GM13977 (cell line): ENCODE measurements at regions not wholly inside any gene's neighbourhood (a gene's known extent, or its start where the extent isn't known, plus 50 kb on each side); places are given as distances from the start of the nearest gene placed in this dataset.
"Not testable (repeated sequence)": the region's sequence is repeated elsewhere in the genome, so short reads cannot be mapped to it uniquely, and the experiment has no call there.

Source experiments
- DNase-seq: peaks from one replicate; pipeline ENCODE4 v3.0.0; 2012; ENCODE audit warnings: low spot score
- in situ Hi-C: fragments of 300-500 bp; cut with MboI; formaldehyde crosslinking; loops from one replicate; pipeline ENCODE4 v1.12.0; 2022; ENCODE audit warnings: low sequenced_read_pairs, low pct_unique_long_range_greater_than_20kb, mixed read lengths, inconsistent platforms; ENCODE audit not compliant: unreplicated experiment
- TF ChIP-seq, protein P1 (sequence below): IDR thresholded peaks from 2 replicates; pipeline ENCODE4 v1.5.1; 2012; ENCODE audit warnings: mild to moderate bottlenecking, control low read depth; ENCODE audit not compliant: insufficient read depth; ENCODE audit errors: extremely low read depth, missing control alignments

GRCh38 chrX:40987413-40987812, 97.8 kb upstream of the USP9X start:
- DNase-seq = no peak
- TF ChIP-seq, protein P1, sequence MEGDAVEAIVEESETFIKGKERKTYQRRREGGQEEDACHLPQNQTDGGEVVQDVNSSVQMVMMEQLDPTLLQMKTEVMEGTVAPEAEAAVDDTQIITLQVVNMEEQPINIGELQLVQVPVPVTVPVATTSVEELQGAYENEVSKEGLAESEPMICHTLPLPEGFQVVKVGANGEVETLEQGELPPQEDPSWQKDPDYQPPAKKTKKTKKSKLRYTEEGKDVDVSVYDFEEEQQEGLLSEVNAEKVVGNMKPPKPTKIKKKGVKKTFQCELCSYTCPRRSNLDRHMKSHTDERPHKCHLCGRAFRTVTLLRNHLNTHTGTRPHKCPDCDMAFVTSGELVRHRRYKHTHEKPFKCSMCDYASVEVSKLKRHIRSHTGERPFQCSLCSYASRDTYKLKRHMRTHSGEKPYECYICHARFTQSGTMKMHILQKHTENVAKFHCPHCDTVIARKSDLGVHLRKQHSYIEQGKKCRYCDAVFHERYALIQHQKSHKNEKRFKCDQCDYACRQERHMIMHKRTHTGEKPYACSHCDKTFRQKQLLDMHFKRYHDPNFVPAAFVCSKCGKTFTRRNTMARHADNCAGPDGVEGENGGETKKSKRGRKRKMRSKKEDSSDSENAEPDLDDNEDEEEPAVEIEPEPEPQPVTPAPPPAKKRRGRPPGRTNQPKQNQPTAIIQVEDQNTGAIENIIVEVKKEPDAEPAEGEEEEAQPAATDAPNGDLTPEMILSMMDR = no peak
- in situ Hi-C loops = no loop called here

GRCh38 chrX:40988100-40988499, 97.1 kb upstream of the USP9X start:
- TF ChIP-seq, protein P1 = no peak
- in situ Hi-C loops = no loop called here
- DNase-seq = no peak

DNA sequence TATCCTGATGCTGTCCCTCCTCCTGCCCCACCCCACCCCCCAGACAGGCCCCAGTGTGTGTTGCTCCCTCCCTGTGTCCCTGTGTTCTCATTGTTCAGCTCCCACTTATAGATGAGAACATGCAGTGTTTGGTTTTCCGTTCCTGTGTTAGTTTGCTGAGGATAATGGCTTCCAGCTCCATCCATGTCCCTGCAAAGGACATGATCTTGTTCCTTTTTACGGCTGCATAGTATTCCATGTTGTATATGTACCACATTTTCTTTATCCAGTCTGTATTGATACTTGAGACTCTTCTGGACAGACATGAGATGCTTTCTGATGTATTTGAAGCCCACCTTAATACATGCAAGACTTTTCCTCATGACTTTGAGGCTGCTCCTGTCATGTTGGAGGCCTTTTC, 91.8 kb upstream of the USP9X start:
- in situ Hi-C loops, DNase-seq: not testable (repeated sequence)

GRCh38 chrX:40996886-40997530, 88.2 kb upstream of the USP9X start:
- peak; percentile 28 for DNase-seq
- in situ Hi-C loops = no loop called here
- TF ChIP-seq, protein P1 = no peak

- no peak for DNase-seq
- in situ Hi-C loops = no loop called here
- TF ChIP-seq, protein P1 = no peak
These were observed 87.1 kb upstream of the USP9X start for GRCh38 chrX:40998123-40998522.

DNA sequence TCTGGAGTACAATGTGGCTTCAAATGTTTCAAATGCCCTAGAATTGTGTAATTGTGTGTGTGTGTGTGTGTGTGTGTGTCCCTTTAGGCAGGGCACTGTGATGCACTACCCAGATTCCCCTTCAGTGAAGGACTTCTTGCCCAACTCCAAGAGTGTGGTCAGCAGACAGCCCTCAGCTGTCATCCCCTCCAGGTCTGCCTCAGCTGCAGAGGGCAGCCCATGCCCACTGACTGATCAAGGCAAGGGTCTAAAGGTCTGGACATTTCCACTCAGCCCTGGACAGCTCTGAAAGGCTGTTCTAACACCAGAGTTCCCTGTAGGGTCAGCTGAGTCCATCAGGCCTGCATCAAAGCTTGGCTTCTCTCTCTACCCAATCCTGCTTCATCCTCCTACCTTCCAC, 83.9 kb upstream of the USP9X start:
- DNase-seq = no peak
- TF ChIP-seq, protein P1 = no peak
- in situ Hi-C loops = no loop called here

- in situ Hi-C loops = no loop called here
- DNase-seq = no peak
- TF ChIP-seq, protein P1 = no peak
These were observed 83.2 kb upstream of the USP9X start for GRCh38 chrX:41002026-41002425.
